Activated CD4-positive, alpha-beta T cell treated with anti-CD3 and anti-CD28 coated beads, Interleukin-10, Interleukin-2, amounts not matched to agents 100 ng/mL and 50 ng/mL, durations not matched to agents 16 hours and 8 hours (primary cell): ENCODE measurements at regions not wholly inside any gene's neighbourhood (a gene's known extent, or its start where the extent isn't known, plus 50 kb on each side); places are given as distances from the start of the nearest gene placed in this dataset.
"Not testable (repeated sequence)": the region's sequence is repeated elsewhere in the genome, so short reads cannot be mapped to it uniquely, and the experiment has no call there.

Experiments
- DNase-seq: peaks from one replicate; pipeline ENCODE4 v3.0.0-alpha.2; 2020

GRCh38 chr2:139685090-139685983 is 905.1 kb upstream of the NXPH2 start:
- DNase-seq = no peak

GRCh38 chr2:139684286-139684860 is 904.2 kb upstream of the NXPH2 start:
- no peak for DNase-seq

- no peak for DNase-seq
These were observed 894.4 kb upstream of the NXPH2 start for GRCh38 chr2:139674577-139674976.

- DNase-seq = not testable (repeated sequence)
These were observed 893.3 kb upstream of the NXPH2 start for GRCh38 chr2:139673447-139673846.

GRCh38 chr2:139669675-139670074 is 889.5 kb upstream of the NXPH2 start:
- DNase-seq = no peak

GRCh38 chr2:139652385-139652784 is 872.2 kb upstream of the NXPH2 start:
- no peak for DNase-seq

GRCh38 chr2:139645617-139646016 is 865.4 kb upstream of the NXPH2 start:
- no peak for DNase-seq

- DNase-seq = no peak
These were observed 862.9 kb upstream of the NXPH2 start for GRCh38 chr2:139643139-139643538.

- no peak for DNase-seq
These were observed 851.8 kb upstream of the NXPH2 start for GRCh38 chr2:139631966-139632365.

- no peak for DNase-seq
These were observed 848.7 kb upstream of the NXPH2 start for GRCh38 chr2:139628931-139629330.

GRCh38 chr2:139626128-139626527 is 845.9 kb upstream of the NXPH2 start:
- DNase-seq = no peak

- no peak for DNase-seq
These were observed 842.5 kb upstream of the NXPH2 start for GRCh38 chr2:139622691-139623090.

- DNase-seq = no peak
These were observed 837.6 kb upstream of the NXPH2 start for GRCh38 chr2:139617747-139618146.

GRCh38 chr2:139613264-139613663 is 833.1 kb upstream of the NXPH2 start:
- no peak for DNase-seq

GRCh38 chr2:139610512-139610911 is 830.3 kb upstream of the NXPH2 start:
- DNase-seq = no peak

GRCh38 chr2:139609109-139609508 is 828.9 kb upstream of the NXPH2 start:
- DNase-seq = no peak

- DNase-seq = no peak
These were observed 825.5 kb upstream of the NXPH2 start for GRCh38 chr2:139605668-139606067.

GRCh38 chr2:139600166-139600565 is 820.0 kb upstream of the NXPH2 start:
- no peak for DNase-seq

GRCh38 chr2:139585101-139585500 is 804.9 kb upstream of the NXPH2 start:
- DNase-seq = no peak

- no peak for DNase-seq
These were observed 794.2 kb upstream of the NXPH2 start for GRCh38 chr2:139574371-139574770.

GRCh38 chr2:139556789-139557188 is 776.6 kb upstream of the NXPH2 start:
- DNase-seq = no peak

GRCh38 chr2:139550873-139551272 is 770.7 kb upstream of the NXPH2 start:
- DNase-seq = no peak

GRCh38 chr2:139550341-139550740 is 770.2 kb upstream of the NXPH2 start:
- no peak for DNase-seq

- no peak for DNase-seq
These were observed 764.1 kb upstream of the NXPH2 start for GRCh38 chr2:139544186-139544851.
